ENCODE measurements at regions not wholly inside any gene's neighbourhood (a gene's known extent, or its start where the extent isn't known, plus 50 kb on each side); places are given as distances from the start of the nearest gene placed in this dataset.
"Not testable (repeated sequence)": the region's sequence is repeated elsewhere in the genome, so short reads cannot be mapped to it uniquely, and the experiment has no call there.

- H2AFZ ChIP-seq: no peak overlapping the region
- H3K79me2 ChIP-seq: peaks cover 5% of the 10 kb centered on the region
- H3K9me3 ChIP-seq (ENCODE audit: low read depth): no peaks in the 10 kb centered on the region
- TF ChIP-seq EZH2phosphoT487 (IDR thresholded peaks at IDR 0.05; ENCODE audit: low read depth, severe bottlenecking, unreplicated experiment) (no peak), CTCF (IDR thresholded peaks at IDR 0.05; ENCODE audit: poor library complexity) (no peak), EZH2 (IDR thresholded peaks at IDR 0.05; ENCODE audit: borderline replicate concordance) (no peak)
- no peaks in the 10 kb centered on the region for H3K9me2 ChIP-seq (replicated peaks; ENCODE audit: insufficient read depth)
- peaks cover 33% of the 10 kb centered on the region for H3K27me3 ChIP-seq
- peak overlapping the region; percentile 50 for H3K27ac ChIP-seq
- 39% methylated on average over 7 of the region's 7 CpGs for WGBS (ENCODE audit: low lambda C conversion rate, missing lambda C conversion rate)
- no peak for DNase-seq (ENCODE audit: low spot score)
- no peaks in the 10 kb centered on the region for H4K20me1 ChIP-seq (ENCODE audit: insufficient read depth, poor library complexity, severe bottlenecking)
- H3K36me3 ChIP-seq (replicated peaks; ENCODE audit: insufficient read depth, low read depth): no peaks in the 10 kb centered on the region
- no peak overlapping the region for H3K4me3 ChIP-seq
- H3K4me2 ChIP-seq: peak overlapping the region; percentile 60
- H3K4me1 ChIP-seq (ENCODE audit: insufficient read depth): peaks cover 5% of the 10 kb centered on the region
Observed at GRCh38 chr19:30256496-30256850, 115.7 kb upstream of the ZNF536 start.

- DNase-seq (ENCODE audit: low spot score): no peak
- TF ChIP-seq EZH2phosphoT487 (IDR thresholded peaks at IDR 0.05; ENCODE audit: low read depth, severe bottlenecking, unreplicated experiment) (no peak), CTCF (IDR thresholded peaks at IDR 0.05; ENCODE audit: poor library complexity) (no peak)
Observed at GRCh38 chr19:30263830-30264381, 108.3 kb upstream of the ZNF536 start.

GRCh38 chr19:30265918-30266317 is 106.3 kb upstream of the ZNF536 start:
- not testable (repeated sequence) for H3K4me2 ChIP-seq; H3K9me3 ChIP-seq (ENCODE audit: low read depth); H2AFZ ChIP-seq; H3K4me1 ChIP-seq (ENCODE audit: insufficient read depth); H3K36me3 ChIP-seq (replicated peaks; ENCODE audit: insufficient read depth, low read depth); H3K27ac ChIP-seq; H3K4me3 ChIP-seq; H3K9me2 ChIP-seq (replicated peaks; ENCODE audit: insufficient read depth); H4K20me1 ChIP-seq (ENCODE audit: insufficient read depth, poor library complexity, severe bottlenecking); DNase-seq (ENCODE audit: low spot score); H3K79me2 ChIP-seq
- peaks cover 20% of the 10 kb centered on the region for H3K27me3 ChIP-seq
- 83% methylated on average over 2 of the region's 2 CpGs for WGBS (ENCODE audit: low lambda C conversion rate, missing lambda C conversion rate)

More at GRCh38 chr19:30263830-30264381, 108.3 kb upstream of the ZNF536 start:
- Histone ChIP-seq H3K9me3 (ENCODE audit: low read depth) (no peaks in the 10 kb centered on the region), H3K4me3 (no peak overlapping the region), H3K9me2 (replicated peaks; ENCODE audit: insufficient read depth) (no peaks in the 10 kb centered on the region), H3K27me3 (peaks cover 16% of the 10 kb centered on the region), H2AFZ (no peak overlapping the region), H3K4me2 (peak overlapping the region; percentile 66), H3K36me3 (replicated peaks; ENCODE audit: insufficient read depth, low read depth) (no peaks in the 10 kb centered on the region), H4K20me1 (ENCODE audit: insufficient read depth, poor library complexity, severe bottlenecking) (no peaks in the 10 kb centered on the region), H3K4me1 (ENCODE audit: insufficient read depth) (peaks cover 7% of the 10 kb centered on the region), H3K79me2 (no peaks in the 10 kb centered on the region), H3K27ac (peak overlapping the region; percentile 45)
- 44% methylated on average over 5 of the region's 6 CpGs for WGBS (ENCODE audit: low lambda C conversion rate, missing lambda C conversion rate)

GRCh38 chr19:30266687-30267086 is 105.5 kb upstream of the ZNF536 start:
- Histone ChIP-seq H3K4me3 (no peak overlapping the region), H3K9me2 (replicated peaks; ENCODE audit: insufficient read depth) (no peaks in the 10 kb centered on the region), H2AFZ (no peak overlapping the region), H3K4me1 (ENCODE audit: insufficient read depth) (peaks cover 7% of the 10 kb centered on the region), H3K79me2 (no peaks in the 10 kb centered on the region), H3K9me3 (ENCODE audit: low read depth) (no peaks in the 10 kb centered on the region), H3K27ac (no peak overlapping the region), H4K20me1 (ENCODE audit: insufficient read depth, poor library complexity, severe bottlenecking) (no peaks in the 10 kb centered on the region), H3K36me3 (replicated peaks; ENCODE audit: insufficient read depth, low read depth) (no peaks in the 10 kb centered on the region), H3K27me3 (peaks cover 20% of the 10 kb centered on the region), H3K4me2 (no peak overlapping the region)
- WGBS (ENCODE audit: low lambda C conversion rate, missing lambda C conversion rate): 77% methylated on average over 6 of the region's 6 CpGs
- TF ChIP-seq EZH2 (IDR thresholded peaks at IDR 0.05; ENCODE audit: borderline replicate concordance): no peak
- no peak for TF ChIP-seq EZH2phosphoT487 (IDR thresholded peaks at IDR 0.05; ENCODE audit: low read depth, severe bottlenecking, unreplicated experiment)
- TF ChIP-seq CTCF (IDR thresholded peaks at IDR 0.05; ENCODE audit: poor library complexity): no peak
- no peak for DNase-seq (ENCODE audit: low spot score)
